ENCODE measurements at regions not wholly inside any gene's neighbourhood (a gene's known extent, or its start where the extent isn't known, plus 50 kb on each side); places are given as distances from the start of the nearest gene placed in this dataset.

- H3K4me3 Mint-ChIP-seq, result no peak overlapping the region
Observed at GRCh38 chr5:56698463-56699381, 116.6 kb upstream of the MAP3K1 start.

DNA sequence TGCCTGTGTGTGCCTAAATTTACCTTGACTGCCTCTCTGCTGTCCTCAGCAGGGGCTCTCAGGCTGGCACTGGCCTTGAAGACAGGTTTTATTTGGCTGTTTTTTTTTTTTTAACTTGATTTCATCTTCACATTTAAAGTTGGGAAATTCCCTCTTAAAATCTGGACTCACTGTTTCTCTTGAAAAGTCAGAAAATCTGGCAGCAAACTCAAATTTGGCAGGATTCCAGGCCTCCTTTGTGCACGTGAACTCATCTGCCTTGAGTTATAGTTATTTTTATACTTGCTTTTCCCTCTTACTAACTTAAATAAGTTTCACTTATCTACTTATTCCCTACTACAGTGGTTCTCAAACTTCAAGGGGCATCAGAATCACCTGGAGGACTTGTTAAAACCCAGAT lies 118.4 kb upstream of the MAP3K1 start:
- Mint-ChIP-seq H3K9me3 (peaks cover 0 to 4% (median 0%) of the 10 kb centered on the region in 9 donors), H3K4me1 (peaks cover 12 to 80% (median 59%) of the 10 kb centered on the region in 4 donors), H3K36me3 (no peaks in the 10 kb centered on the region), H3K27me3 (no peaks in the 10 kb centered on the region), H3K27ac (peak overlapping the region in 3 of 10 donors; percentile 16 to 74 (median 63)), H3K4me3 (no peak overlapping the region)
- peak in 1 of 10 donors; percentile 10 for DNase-seq
- no peak for ATAC-seq
- POLR2A ChIA-PET, result interaction anchor here (0.6 kb wide), 1 partner anchor 9 kb away, joined by 3 read pairs; no protein-coding TSS in a partner anchor

More at GRCh38 chr5:56698463-56699381, 116.6 kb upstream of the MAP3K1 start:
- Mint-ChIP-seq H3K9me3 (peaks cover 0 to 4% (median 0%) of the 10 kb centered on the region in 9 donors), H3K27me3 (no peaks in the 10 kb centered on the region), H3K36me3 (no peaks in the 10 kb centered on the region), H3K27ac (peak overlapping the region in 5 of 10 donors; percentile 10 to 66 (median 44)), H3K4me1 (peaks cover 11 to 67% (median 43%) of the 10 kb centered on the region in 4 donors)
- POLR2A ChIA-PET, result no interaction called here
- DNase-seq (no peak), ATAC-seq (no peak)

DNA sequence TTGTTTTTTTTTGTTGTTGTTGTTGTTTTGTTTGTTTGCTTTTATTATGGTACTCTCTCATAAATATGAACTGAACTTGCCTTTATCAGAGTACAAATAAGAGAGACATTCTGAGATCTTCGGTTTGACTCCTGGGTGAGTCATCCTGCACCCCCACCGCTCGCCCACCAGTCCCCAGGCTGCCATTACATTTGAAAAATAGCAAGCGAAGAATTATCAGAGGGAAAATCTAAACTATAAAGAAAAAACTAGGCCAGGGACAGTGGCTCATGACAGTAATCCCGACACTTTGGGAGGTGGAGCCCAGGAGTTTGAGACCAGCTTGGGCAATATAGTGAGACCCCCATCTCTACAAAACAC lies 122.1 kb upstream of the MAP3K1 start:
- Mint-ChIP-seq H3K36me3 (no peaks in the 10 kb centered on the region), H3K4me3 (peak overlapping the region in 4 of 10 donors; percentile 7 to 68 (median 37)), H3K9me3 (peaks cover 0 to 4% (median 0%) of the 10 kb centered on the region in 9 donors), H3K27me3 (no peaks in the 10 kb centered on the region), H3K27ac (peak overlapping the region in 7 of 10 donors; percentile 23 to 92 (median 74)), H3K4me1 (peaks cover 20 to 82% (median 60%) of the 10 kb centered on the region in 4 donors)
- DNase-seq, result no peak
- POLR2A ChIA-PET, result interaction anchor here (0.7 kb wide), 1 partner anchor 144 kb away, joined by 4 read pairs; no protein-coding TSS in a partner anchor
- no peak for ATAC-seq

GRCh38 chr5:56692359-56693219 lies 122.8 kb upstream of the MAP3K1 start:
- POLR2A ChIA-PET, result interaction anchor here (0.7 kb wide), 1 partner anchor 145 kb away, joined by 4 read pairs; no protein-coding TSS in a partner anchor
- no peaks in the 10 kb centered on the region for H3K36me3 Mint-ChIP-seq
- H3K4me1 Mint-ChIP-seq, result peaks cover 23 to 85% (median 64%) of the 10 kb centered on the region in 4 donors
- no peaks in the 10 kb centered on the region for H3K27me3 Mint-ChIP-seq
- DNase-seq, result peak in 2 of 10 donors; percentile 21 to 26
- peak overlapping the region; percentile 13 to 75 (median 63) for H3K4me3 Mint-ChIP-seq
- H3K27ac Mint-ChIP-seq, result peak overlapping the region in 9 of 10 donors; percentile 62 to 92 (median 74)
- ATAC-seq, result peak; percentile 43 to 54
- peaks cover 0 to 4% (median 0%) of the 10 kb centered on the region in 9 donors for H3K9me3 Mint-ChIP-seq

- peak overlapping the region in 3 of 10 donors; percentile 18 to 63 (median 40) for H3K4me3 Mint-ChIP-seq
- peaks cover 22 to 97% (median 73%) of the 10 kb centered on the region in 4 donors for H3K4me1 Mint-ChIP-seq
- POLR2A ChIA-PET, result no interaction called here
- H3K27me3 Mint-ChIP-seq, result no peaks in the 10 kb centered on the region
- peak overlapping the region in 5 of 10 donors; percentile 44 to 93 (median 83) for H3K27ac Mint-ChIP-seq
- H3K9me3 Mint-ChIP-seq, result no peaks in the 10 kb centered on the region
- DNase-seq, result no peak
- no peaks in the 10 kb centered on the region for H3K36me3 Mint-ChIP-seq
- no peak for ATAC-seq
Observed at GRCh38 chr5:56688402-56688801, 126.9 kb upstream of the MAP3K1 start.

DNA sequence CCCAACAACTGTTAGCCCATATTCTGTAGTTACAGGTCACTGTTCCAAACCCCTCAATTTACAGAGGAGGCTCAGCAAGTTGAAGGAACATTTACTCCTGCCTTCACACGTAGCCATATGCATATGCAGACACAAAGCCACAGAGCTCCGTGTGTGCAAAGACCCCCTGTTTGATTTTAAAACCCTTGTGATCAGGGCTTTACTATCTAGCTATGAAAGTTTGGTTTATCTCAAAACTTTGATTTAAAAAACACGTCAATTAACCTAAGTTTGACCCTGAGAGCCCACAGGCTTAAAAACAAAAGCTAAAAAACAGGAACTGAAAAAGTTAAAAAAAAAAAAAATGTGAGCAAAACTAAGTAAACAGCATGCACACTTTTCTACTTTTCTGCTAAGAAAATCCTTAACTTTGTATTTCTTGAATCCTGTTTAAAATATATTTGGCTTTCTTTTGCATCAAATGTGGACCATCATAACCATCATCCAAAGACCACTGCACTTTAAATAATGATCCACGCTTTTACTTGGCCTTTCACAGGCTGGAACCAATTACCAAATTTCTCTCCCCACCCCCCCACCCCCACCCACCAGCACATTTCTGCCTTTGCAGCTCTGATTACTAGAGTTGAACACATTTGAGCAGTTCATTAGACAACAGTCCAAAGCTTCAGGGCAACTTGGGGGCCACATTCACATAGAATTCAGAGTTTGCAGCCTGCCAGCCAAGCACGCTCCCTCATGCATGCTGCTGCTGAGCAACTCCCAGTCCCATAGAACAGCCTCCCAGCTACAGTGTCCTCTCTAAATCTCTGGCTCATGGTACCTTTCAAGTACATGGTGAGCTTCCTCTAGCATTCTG lies 128.8 kb upstream of the MAP3K1 start:
- H3K27me3 Mint-ChIP-seq, result no peaks in the 10 kb centered on the region
- DNase-seq (peak in 2 of 10 donors; percentile 22 to 49), ATAC-seq (peak; percentile 41 to 66)
- peaks cover 24 to 97% (median 62%) of the 10 kb centered on the region in 4 donors for H3K4me1 Mint-ChIP-seq
- H3K36me3 Mint-ChIP-seq, result no peaks in the 10 kb centered on the region
- H3K9me3 Mint-ChIP-seq, result no peaks in the 10 kb centered on the region
- peak overlapping the region in 9 of 10 donors; percentile 13 to 47 (median 27) for H3K4me3 Mint-ChIP-seq
- POLR2A ChIA-PET, result interaction anchor here (0.5 to 1.6 kb wide), 8 partner anchors 9 to 358 kb away, joined by 3 to 8 read pairs (median 3); partner anchors contain the start of gene MAP3K1
- H3K27ac Mint-ChIP-seq, result peak overlapping the region in 8 of 10 donors; percentile 25 to 85 (median 68)

GRCh38 chr5:56685503-56686217 lies 129.7 kb upstream of the MAP3K1 start:
- Mint-ChIP-seq H3K4me1 (peaks cover 26 to 97% (median 62%) of the 10 kb centered on the region in 4 donors), H3K9me3 (no peaks in the 10 kb centered on the region), H3K27me3 (no peaks in the 10 kb centered on the region), H3K4me3 (peak overlapping the region in 3 of 10 donors; percentile 6 to 43 (median 25)), H3K27ac (peak overlapping the region in 7 of 10 donors; percentile 17 to 85 (median 73)), H3K36me3 (no peaks in the 10 kb centered on the region)
- DNase-seq, result no peak
- no peak for ATAC-seq
- POLR2A ChIA-PET, result interaction anchor here (0.7 to 1.6 kb wide), 5 partner anchors 8 to 229 kb away, joined by 3 to 8 read pairs (median 3); partner anchors contain the start of gene MAP3K1

DNA sequence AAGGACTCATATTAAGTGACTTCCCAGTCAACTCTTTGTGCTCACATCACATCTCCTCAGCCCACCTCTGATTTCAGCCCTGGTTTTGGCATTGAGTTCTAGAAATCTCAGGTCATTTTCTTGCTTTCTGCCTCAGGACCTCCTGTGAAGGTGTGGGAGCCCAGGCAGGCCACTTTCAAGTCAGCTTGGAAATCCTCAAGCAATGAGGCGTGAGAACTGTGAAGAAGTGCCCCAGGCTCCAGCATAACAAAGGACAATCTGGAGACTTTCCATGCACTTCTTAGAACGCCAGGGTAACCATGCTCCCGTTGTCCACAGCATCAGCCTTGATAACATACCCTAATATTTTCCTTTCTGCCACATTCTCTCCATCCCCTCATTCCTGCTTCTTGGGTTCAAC lies 131.2 kb upstream of the MAP3K1 start:
- Mint-ChIP-seq H3K27me3 (no peaks in the 10 kb centered on the region), H3K4me1 (peaks cover 17 to 90% (median 56%) of the 10 kb centered on the region in 4 donors), H3K27ac (peak overlapping the region in 3 of 10 donors; percentile 0 to 85 (median 32)), H3K4me3 (no peak overlapping the region), H3K36me3 (no peaks in the 10 kb centered on the region), H3K9me3 (peaks cover 0 to 3% (median 0%) of the 10 kb centered on the region in 9 donors)
- POLR2A ChIA-PET, result no interaction called here
- no peak for DNase-seq
- ATAC-seq, result no peak

GRCh38 chr5:56683733-56684132 lies 131.6 kb upstream of the MAP3K1 start:
- peak overlapping the region in 2 of 10 donors; percentile 32 to 85 for H3K27ac Mint-ChIP-seq
- no peak for DNase-seq
- peaks cover 0 to 3% (median 0%) of the 10 kb centered on the region in 9 donors for H3K9me3 Mint-ChIP-seq
- H3K36me3 Mint-ChIP-seq, result no peaks in the 10 kb centered on the region
- POLR2A ChIA-PET, result interaction anchor here (0.6 kb wide), 1 partner anchor 802 kb away, joined by 4 read pairs; no protein-coding TSS in a partner anchor
- ATAC-seq, result no peak
- peaks cover 17 to 91% (median 55%) of the 10 kb centered on the region in 4 donors for H3K4me1 Mint-ChIP-seq
- no peaks in the 10 kb centered on the region for H3K27me3 Mint-ChIP-seq
- H3K4me3 Mint-ChIP-seq, result no peak overlapping the region

DNA sequence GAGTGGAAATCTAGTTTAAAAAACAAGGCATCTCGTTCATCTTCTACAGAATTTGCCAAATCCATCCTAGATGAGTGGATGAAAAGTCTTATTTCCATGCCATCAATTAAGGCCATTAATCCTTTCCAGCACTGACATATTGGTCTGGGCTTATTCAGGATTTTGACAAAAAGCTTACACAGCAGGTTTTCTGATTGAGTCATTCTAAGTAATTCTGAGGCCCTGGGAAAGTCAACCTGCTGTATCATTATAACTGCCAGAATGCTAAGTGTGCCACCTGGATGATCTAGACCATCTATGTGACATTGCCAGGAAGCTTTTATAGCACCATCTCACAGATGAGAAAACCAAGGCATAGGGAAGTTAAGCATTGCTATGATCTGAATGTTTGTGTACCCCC lies 132.1 kb upstream of the MAP3K1 start:
- POLR2A ChIA-PET, result interaction anchor here (0.6 kb wide), 1 partner anchor 801 kb away, joined by 4 read pairs; no protein-coding TSS in a partner anchor
- peaks cover 0 to 3% (median 0%) of the 10 kb centered on the region in 9 donors for H3K9me3 Mint-ChIP-seq
- peak overlapping the region in 1 of 10 donors; percentile 64 for H3K27ac Mint-ChIP-seq
- no peaks in the 10 kb centered on the region for H3K36me3 Mint-ChIP-seq
- ATAC-seq, result no peak
- DNase-seq, result no peak
- H3K4me3 Mint-ChIP-seq, result no peak overlapping the region
- no peaks in the 10 kb centered on the region for H3K27me3 Mint-ChIP-seq
- H3K4me1 Mint-ChIP-seq, result peaks cover 15 to 89% (median 51%) of the 10 kb centered on the region in 4 donors

DNA sequence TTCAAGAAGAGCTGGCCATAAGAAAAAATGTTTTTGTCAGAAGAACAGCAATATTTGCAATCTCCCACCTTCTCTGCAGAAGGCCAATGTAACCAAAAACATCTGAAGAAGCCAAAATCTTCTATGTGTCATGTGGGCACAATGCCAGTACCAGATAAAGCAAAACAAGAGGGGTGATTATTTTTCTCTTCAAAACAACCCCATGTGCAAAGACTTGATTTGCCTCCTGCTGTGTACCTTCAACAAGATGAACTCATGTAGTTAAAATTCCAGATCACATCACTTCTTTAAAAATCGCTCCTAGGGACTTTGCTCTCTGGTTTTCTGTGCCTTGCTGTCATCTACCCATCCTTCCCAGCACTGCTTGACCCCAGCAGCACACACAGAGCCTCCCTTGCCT lies 134.0 kb upstream of the MAP3K1 start:
- H3K27ac Mint-ChIP-seq, result peak overlapping the region in 7 of 10 donors; percentile 2 to 88 (median 64)
- POLR2A ChIA-PET, result no interaction called here
- H3K27me3 Mint-ChIP-seq, result no peaks in the 10 kb centered on the region
- no peaks in the 10 kb centered on the region for H3K36me3 Mint-ChIP-seq
- DNase-seq (peak in 2 of 10 donors; percentile 15 to 25), ATAC-seq (no peak)
- H3K4me1 Mint-ChIP-seq, result peaks cover 9 to 77% (median 37%) of the 10 kb centered on the region in 4 donors
- peak overlapping the region in 4 of 10 donors; percentile 6 to 40 (median 34) for H3K4me3 Mint-ChIP-seq
- H3K9me3 Mint-ChIP-seq, result peaks cover 0 to 3% (median 0%) of the 10 kb centered on the region in 9 donors
